HL-60 (cell line): ENCODE measurements at regions not wholly inside any gene's neighbourhood (a gene's known extent, or its start where the extent isn't known, plus 50 kb on each side); places are given as distances from the start of the nearest gene placed in this dataset.

Source experiments
- DNase-seq, 2 experiments: peaks; one replicate each; pipeline ENCODE4 v3.0.0-alpha.2; 2010 to 2020; ENCODE audit warnings: low read depth in 1 of 2, low spot score in 1 of 2
- H3K27ac ChIP-seq: fragments of 250-450 bp; sonication (Bioruptor Pico); replicated peaks from 2 replicates; pipeline ENCODE4 v1.5.1; 2020; ENCODE audit warnings: mild to moderate bottlenecking, moderate library complexity
- H3K27me3 ChIP-seq: fragments of 250-450 bp; sonication (Bioruptor Pico); 2 replicates; pipeline ENCODE4 v1.5.1; 2021; ENCODE audit warnings: mild to moderate bottlenecking, moderate library complexity; ENCODE audit not compliant: insufficient read depth, poor library complexity, severe bottlenecking
- H3K4me3 ChIP-seq: replicated peaks from 2 replicates; pipeline ENCODE4 v1.5.1; 2011; ENCODE audit warnings: mild to moderate bottlenecking, control low read depth, low read length; ENCODE audit not compliant: insufficient read depth
- CTCF ChIP-seq: IDR thresholded peaks from one replicate; pipeline ENCODE4 v1.5.1; 2011; ENCODE audit warnings: low read length, control low read depth, inconsistent platforms; ENCODE audit not compliant: insufficient read depth
- GABPA ChIP-seq: IDR thresholded peaks from 2 replicates; pipeline ENCODE4 v1.6.1; 2012; ENCODE audit warnings: low read depth
- POLR2AphosphoS5 ChIP-seq: IDR thresholded peaks from 2 replicates; pipeline ENCODE4 v1.6.1; 2012; ENCODE audit warnings: low read depth
- SPI1 ChIP-seq: IDR thresholded peaks from 2 replicates; pipeline ENCODE4 v1.6.1; 2012; ENCODE audit warnings: low read depth, mild to moderate bottlenecking, borderline replicate concordance
- TF ChIP-seq, protein P1 (sequence below): IDR thresholded peaks from 2 replicates; pipeline ENCODE4 v1.6.1; 2012; ENCODE audit warnings: low read depth; ENCODE audit not compliant: insufficient replicate concordance

DNA sequence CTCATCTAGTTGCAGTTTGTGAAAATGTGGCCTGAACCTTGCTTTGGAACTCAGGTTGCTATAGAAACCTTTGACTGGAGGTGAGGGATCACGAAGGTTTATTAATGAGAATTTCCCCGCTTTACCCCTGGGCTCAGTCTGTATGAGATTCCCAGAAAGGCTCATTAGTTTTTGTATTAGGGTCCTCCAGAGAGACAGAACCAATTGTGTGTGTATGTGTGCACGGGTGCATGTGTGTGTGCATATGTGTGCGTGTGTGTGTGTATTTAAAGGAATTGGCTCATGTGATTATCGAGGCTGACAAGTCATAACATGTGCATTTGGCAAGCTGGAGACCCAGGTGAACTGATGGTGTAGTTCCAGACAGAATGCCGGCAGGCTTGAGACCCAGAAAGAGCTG, 113.8 kb upstream of the DLX2 start:
- H3K27ac ChIP-seq = no peak overlapping the region
- DNase-seq = no peak

GRCh38 chr2:172219201-172219600, 116.5 kb upstream of the DLX2 start:
- Histone ChIP-seq H3K4me3 (no peak overlapping the region), H3K27me3 (no peaks in the 10 kb centered on the region), H3K27ac (no peak overlapping the region)
- TF ChIP-seq SPI1 = peak; percentile 76; the same call in 1 of the 2 replicates
- TF ChIP-seq, protein P1, sequence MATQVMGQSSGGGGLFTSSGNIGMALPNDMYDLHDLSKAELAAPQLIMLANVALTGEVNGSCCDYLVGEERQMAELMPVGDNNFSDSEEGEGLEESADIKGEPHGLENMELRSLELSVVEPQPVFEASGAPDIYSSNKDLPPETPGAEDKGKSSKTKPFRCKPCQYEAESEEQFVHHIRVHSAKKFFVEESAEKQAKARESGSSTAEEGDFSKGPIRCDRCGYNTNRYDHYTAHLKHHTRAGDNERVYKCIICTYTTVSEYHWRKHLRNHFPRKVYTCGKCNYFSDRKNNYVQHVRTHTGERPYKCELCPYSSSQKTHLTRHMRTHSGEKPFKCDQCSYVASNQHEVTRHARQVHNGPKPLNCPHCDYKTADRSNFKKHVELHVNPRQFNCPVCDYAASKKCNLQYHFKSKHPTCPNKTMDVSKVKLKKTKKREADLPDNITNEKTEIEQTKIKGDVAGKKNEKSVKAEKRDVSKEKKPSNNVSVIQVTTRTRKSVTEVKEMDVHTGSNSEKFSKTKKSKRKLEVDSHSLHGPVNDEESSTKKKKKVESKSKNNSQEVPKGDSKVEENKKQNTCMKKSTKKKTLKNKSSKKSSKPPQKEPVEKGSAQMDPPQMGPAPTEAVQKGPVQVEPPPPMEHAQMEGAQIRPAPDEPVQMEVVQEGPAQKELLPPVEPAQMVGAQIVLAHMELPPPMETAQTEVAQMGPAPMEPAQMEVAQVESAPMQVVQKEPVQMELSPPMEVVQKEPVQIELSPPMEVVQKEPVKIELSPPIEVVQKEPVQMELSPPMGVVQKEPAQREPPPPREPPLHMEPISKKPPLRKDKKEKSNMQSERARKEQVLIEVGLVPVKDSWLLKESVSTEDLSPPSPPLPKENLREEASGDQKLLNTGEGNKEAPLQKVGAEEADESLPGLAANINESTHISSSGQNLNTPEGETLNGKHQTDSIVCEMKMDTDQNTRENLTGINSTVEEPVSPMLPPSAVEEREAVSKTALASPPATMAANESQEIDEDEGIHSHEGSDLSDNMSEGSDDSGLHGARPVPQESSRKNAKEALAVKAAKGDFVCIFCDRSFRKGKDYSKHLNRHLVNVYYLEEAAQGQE = no peak
- DNase-seq = no peak

More for the DNA sequence above, 113.8 kb upstream of the DLX2 start:
- Histone ChIP-seq H3K4me3 (no peak overlapping the region), H3K27me3 (no peaks in the 10 kb centered on the region)
- TF ChIP-seq CTCF (no peak), POLR2AphosphoS5 (no peak), GABPA (no peak), SPI1 (no peak)
- TF ChIP-seq, protein P1 = no peak

- no peak for DNase-seq
- peak overlapping the region; percentile 30 for H3K27ac ChIP-seq
- H3K4me3 ChIP-seq = no peak overlapping the region
- TF ChIP-seq CTCF = no peak
- no peak for TF ChIP-seq SPI1
- TF ChIP-seq, protein P1 = no peak
- no peak for TF ChIP-seq POLR2AphosphoS5
- TF ChIP-seq GABPA = no peak
- H3K27me3 ChIP-seq = no peaks in the 10 kb centered on the region
Observed at GRCh38 chr2:172220121-172220520, 117.4 kb upstream of the DLX2 start.
